Gastroesophageal sphincter (tissue), 4 donors: ENCODE measurements at regions not wholly inside any gene's neighbourhood (a gene's known extent, or its start where the extent isn't known, plus 50 kb on each side); places are given as distances from the start of the nearest gene placed in this dataset.
"Not testable (repeated sequence)": the region's sequence is repeated elsewhere in the genome, so short reads cannot be mapped to it uniquely, and the experiment has no call there.

Experiments used
- ATAC-seq: fragments of 150-250 bp; one replicate; pipeline ENCODE4 v1.9.1; 2016; ENCODE audit warnings: mild to moderate bottlenecking, moderate library complexity
- H3K27ac ChIP-seq, 4 donors: fragments of 200-600 bp; sonication (generic) in 3 of 4; 1 replicate in 3 of 4; 2 replicates in 1 of 4; pipeline ENCODE4 v1.5.1; 2016 to 2019
- H3K27me3 ChIP-seq: fragments of 200-600 bp; sonication (generic); one replicate; pipeline ENCODE4 v1.5.1; 2019
- H3K36me3 ChIP-seq, 2 donors: fragments of 200-600 bp; sonication (generic); one replicate each; pipeline ENCODE4 v1.5.1; 2019; ENCODE audit warnings: control low read depth in 1 of 2
- H3K4me1 ChIP-seq, 3 donors: fragments of 200-600 bp; sonication (generic); 1 replicate in 2 of 3; 2 replicates in 1 of 3; pipeline ENCODE4 v1.5.1; 2016 to 2019; ENCODE audit warnings: control low read depth in 2 of 3
- H3K4me3 ChIP-seq, 2 donors: fragments of 200-600 bp; sonication (generic); one replicate each; pipeline ENCODE4 v1.5.1; 2019; ENCODE audit warnings: mild to moderate bottlenecking in 1 of 2, moderate library complexity in 1 of 2
- H3K9me3 ChIP-seq, 3 donors: fragments of 200-600 bp; sonication (generic); one replicate each; pipeline ENCODE4 v1.5.1; 2017 to 2019; ENCODE audit warnings: control low read depth in 2 of 3
- CTCF ChIP-seq, 4 experiments: fragments of 200-600 bp in 2 of 4; fragments of 450-650 bp in 2 of 4; sonication (generic) in 1 of 4; IDR thresholded peaks; one replicate each; pipeline ENCODE4 v1.5.1; 2017 to 2019; ENCODE audit warnings: antibody characterized with exemption in 4 of 4, mild to moderate bottlenecking in 2 of 4, moderate library complexity in 2 of 4
- EP300 ChIP-seq: sonication (generic); formaldehyde crosslinking; IDR thresholded peaks from one replicate; pipeline ENCODE4 v1.6.1; 2017; ENCODE audit warnings: antibody characterized with exemption, mild to moderate bottlenecking
- POLR2A ChIP-seq, 2 donors: fragments of 450-650 bp; IDR thresholded peaks; one replicate each; pipeline ENCODE4 v1.6.1; 2017; ENCODE audit warnings: antibody characterized with exemption in 2 of 2, mild to moderate bottlenecking in 2 of 2, moderate library complexity in 1 of 2
- POLR2AphosphoS5 ChIP-seq: sonication (generic); formaldehyde crosslinking; IDR thresholded peaks from one replicate; pipeline ENCODE4 v1.6.1; 2017; ENCODE audit warnings: antibody characterized with exemption
- WGBS, 2 donors: methylation state at CpG; one replicate each; pipeline ENCODE4 v1.1.5; 2018; ENCODE audit warnings: low coverage in 1 of 2; 5-methylcytosine and 5-hydroxymethylcytosine counted together

GRCh38 chr5:145443964-145444363 is 391.2 kb downstream of the PRELID2 start:
- Histone ChIP-seq H3K4me3 (no peak overlapping the region), H3K27me3 (no peaks in the 10 kb centered on the region), H3K4me1 (no peaks in the 10 kb centered on the region), H3K36me3 (peaks cover 0 to 1% of the 10 kb centered on the region in 2 donors), H3K27ac (no peak overlapping the region), H3K9me3 (peaks cover 0 to 7% (median 0%) of the 10 kb centered on the region in 3 donors)
- 66 to 80% methylated on average over 4 of the region's 4 CpGs for WGBS, 2 donors
- TF ChIP-seq CTCF (IDR thresholded peaks at IDR 0.05) (no peak), POLR2A (IDR thresholded peaks at IDR 0.05) (no peak), EP300 (no peak), POLR2AphosphoS5 (no peak)
- ATAC-seq: no peak

- 60 to 78% methylated on average over 1 to 2 of the region's 2 CpGs for WGBS, 2 donors
- H3K27ac ChIP-seq: no peak overlapping the region
Measured at GRCh38 chr5:145443366-145443765, 391.8 kb downstream of the PRELID2 start.

GRCh38 chr5:145442661-145443060 is 392.5 kb downstream of the PRELID2 start:
- not testable (repeated sequence) for ATAC-seq, H3K27me3 ChIP-seq, H3K4me3 ChIP-seq, H3K27ac ChIP-seq, H3K9me3 ChIP-seq, H3K4me1 ChIP-seq
- H3K36me3 ChIP-seq: peaks cover 0 to 12% of the 10 kb centered on the region in 2 donors
- WGBS, 2 donors: 71 to 87% methylated on average over 4 to 6 of the region's 6 CpGs

More at GRCh38 chr5:145443366-145443765, 391.8 kb downstream of the PRELID2 start:
- no peaks in the 10 kb centered on the region for H3K4me1 ChIP-seq
- H3K36me3 ChIP-seq: peaks cover 0 to 6% of the 10 kb centered on the region in 2 donors
- H3K27me3 ChIP-seq: no peaks in the 10 kb centered on the region
- TF ChIP-seq EP300: no peak
- no peak for TF ChIP-seq POLR2AphosphoS5
- no peak for TF ChIP-seq CTCF (IDR thresholded peaks at IDR 0.05)
- no peak for TF ChIP-seq POLR2A (IDR thresholded peaks at IDR 0.05)
- peaks cover 0 to 5% (median 0%) of the 10 kb centered on the region in 3 donors for H3K9me3 ChIP-seq
- no peak overlapping the region for H3K4me3 ChIP-seq
- no peak for ATAC-seq

GRCh38 chr5:145441228-145441627 is 393.9 kb downstream of the PRELID2 start:
- TF ChIP-seq POLR2A (IDR thresholded peaks at IDR 0.05): no peak
- no peak for TF ChIP-seq CTCF (IDR thresholded peaks at IDR 0.05)
- Histone ChIP-seq H3K27ac (no peak overlapping the region), H3K4me3 (no peak overlapping the region), H3K27me3 (no peaks in the 10 kb centered on the region), H3K9me3 (peaks cover 0 to 14% (median 0%) of the 10 kb centered on the region in 3 donors), H3K36me3 (peaks cover 0 to 24% of the 10 kb centered on the region in 2 donors), H3K4me1 (no peaks in the 10 kb centered on the region)
- no peak for ATAC-seq

- Histone ChIP-seq H3K36me3 (peaks cover 0 to 24% of the 10 kb centered on the region in 2 donors), H3K9me3 (peaks cover 0 to 14% (median 0%) of the 10 kb centered on the region in 3 donors), H3K27me3 (no peaks in the 10 kb centered on the region), H3K27ac (no peak overlapping the region), H3K4me3 (no peak overlapping the region), H3K4me1 (no peaks in the 10 kb centered on the region)
- no peak for ATAC-seq
- TF ChIP-seq EP300: no peak
- TF ChIP-seq POLR2A (IDR thresholded peaks at IDR 0.05): no peak
- no peak for TF ChIP-seq CTCF (IDR thresholded peaks at IDR 0.05)
- TF ChIP-seq POLR2AphosphoS5: no peak
- 57 to 89% methylated on average over 1 to 3 of the region's 3 CpGs for WGBS, 2 donors
Measured at GRCh38 chr5:145437627-145438026, 397.5 kb downstream of the PRELID2 start.
